Transverse colon (tissue), 4 donors: ENCODE measurements at regions not wholly inside any gene's neighbourhood (a gene's known extent, or its start where the extent isn't known, plus 50 kb on each side); places are given as distances from the start of the nearest gene placed in this dataset.

Source experiments
- DNase-seq: peaks from one replicate; pipeline ENCODE4 v3.0.0-alpha.2; 2019
- H3K27ac ChIP-seq, 4 donors: fragments of 200-600 bp; sonication (generic); 2 replicates each; pipeline ENCODE4 v1.5.1; 2016 to 2018; ENCODE audit warnings: inconsistent platforms in 4 of 4
- H3K27me3 ChIP-seq: fragments of 200-600 bp; sonication (generic); 2 replicates; pipeline ENCODE4 v1.5.1; 2017; ENCODE audit warnings: inconsistent platforms
- H3K36me3 ChIP-seq, 4 donors: fragments of 200-600 bp; sonication (generic); 2 replicates each; pipeline ENCODE4 v1.5.1; 2017 to 2019; ENCODE audit warnings: inconsistent platforms in 4 of 4
- H3K4me1 ChIP-seq, 4 donors: fragments of 200-600 bp; sonication (generic); 2 replicates each; pipeline ENCODE4 v1.5.1; 2017 to 2020; ENCODE audit warnings: inconsistent platforms in 4 of 4
- H3K4me3 ChIP-seq, 4 donors: fragments of 200-600 bp; sonication (generic); 1 replicate in 1 of 4; 2 replicates in 3 of 4; pipeline versions ENCODE4 v1.5.1 to v1.6.1; 2017 to 2019; ENCODE audit warnings: inconsistent platforms in 4 of 4
- H3K9me3 ChIP-seq, 2 donors: fragments of 200-600 bp; sonication (generic); 2 replicates each; pipeline ENCODE4 v1.5.1; 2017 to 2019; ENCODE audit warnings: inconsistent platforms in 2 of 2
- EP300 ChIP-seq: sonication (generic); formaldehyde crosslinking; IDR thresholded peaks from one replicate; pipeline ENCODE4 v1.6.1; 2017; ENCODE audit warnings: antibody characterized with exemption, low read depth
- POLR2A ChIP-seq: fragments of 450-650 bp; IDR thresholded peaks from one replicate; pipeline ENCODE4 v1.6.1; 2016; ENCODE audit warnings: antibody characterized with exemption, mild to moderate bottlenecking, moderate library complexity
- POLR2AphosphoS5 ChIP-seq, 3 donors: sonication (generic); formaldehyde crosslinking; IDR thresholded peaks; one replicate each; pipeline ENCODE4 v1.6.1; 2016; ENCODE audit warnings: antibody characterized with exemption in 3 of 3
- WGBS, 2 donors: methylation state at CpG; one replicate each; pipeline ENCODE4 v1.1.5; 2018; ENCODE audit warnings: low coverage in 1 of 2; 5-methylcytosine and 5-hydroxymethylcytosine counted together
- in situ Hi-C, 4 donors: fragments of 200-750 bp; cut with MboI; loops; one replicate each; pipeline versions ENCODE4 v1.15.0 to v1.15.1; 2017; ENCODE audit warnings: low sequenced_read_pairs in 3 of 4, low pct_ligation_motif_present in 1 of 4, low pct_unique_long_range_greater_than_20kb in 1 of 4
- intact Hi-C: fragments of 100-400 bp; cut with DNase I; formaldehyde crosslinking; loops from one replicate; pipeline ENCODE4 v1.15.1; 2023; ENCODE audit warnings: low total_unique reads
- TF ChIP-seq, protein P1 (sequence below), 5 experiments: fragments of 200-600 bp in 3 of 5; fragments of 450-650 bp in 2 of 5; sonication (generic) in 3 of 5; IDR thresholded peaks; 1 replicate in 2 of 5; 2 replicates in 3 of 5; pipeline ENCODE4 v1.5.1; 2016 to 2017; ENCODE audit warnings: antibody characterized with exemption in 5 of 5, inconsistent platforms in 3 of 5, mild to moderate bottlenecking in 2 of 5, moderate library complexity in 1 of 5

DNA sequence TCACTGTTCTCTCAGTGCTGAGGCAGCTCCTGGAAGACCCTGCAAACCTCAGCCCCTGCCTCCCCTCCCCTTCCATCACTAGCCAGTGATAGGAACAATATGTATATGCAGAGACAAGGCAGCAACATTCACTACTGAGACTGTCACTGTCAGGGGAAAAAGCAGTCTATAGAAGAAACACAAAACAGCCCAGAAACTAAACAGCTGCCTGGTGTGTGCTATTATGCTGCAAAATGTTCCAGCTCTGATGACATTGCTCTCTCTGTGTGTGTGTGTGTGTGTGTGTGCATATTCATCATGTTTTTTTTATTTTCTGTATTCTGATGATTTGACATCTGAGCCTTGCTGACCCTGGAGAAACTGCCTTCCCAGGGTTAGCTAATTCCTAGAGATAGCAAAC lies 147.2 kb downstream of the SPATA18 start:
- H3K27me3 ChIP-seq = no peaks in the 10 kb centered on the region
- DNase-seq = no peak
- TF ChIP-seq, protein P1, sequence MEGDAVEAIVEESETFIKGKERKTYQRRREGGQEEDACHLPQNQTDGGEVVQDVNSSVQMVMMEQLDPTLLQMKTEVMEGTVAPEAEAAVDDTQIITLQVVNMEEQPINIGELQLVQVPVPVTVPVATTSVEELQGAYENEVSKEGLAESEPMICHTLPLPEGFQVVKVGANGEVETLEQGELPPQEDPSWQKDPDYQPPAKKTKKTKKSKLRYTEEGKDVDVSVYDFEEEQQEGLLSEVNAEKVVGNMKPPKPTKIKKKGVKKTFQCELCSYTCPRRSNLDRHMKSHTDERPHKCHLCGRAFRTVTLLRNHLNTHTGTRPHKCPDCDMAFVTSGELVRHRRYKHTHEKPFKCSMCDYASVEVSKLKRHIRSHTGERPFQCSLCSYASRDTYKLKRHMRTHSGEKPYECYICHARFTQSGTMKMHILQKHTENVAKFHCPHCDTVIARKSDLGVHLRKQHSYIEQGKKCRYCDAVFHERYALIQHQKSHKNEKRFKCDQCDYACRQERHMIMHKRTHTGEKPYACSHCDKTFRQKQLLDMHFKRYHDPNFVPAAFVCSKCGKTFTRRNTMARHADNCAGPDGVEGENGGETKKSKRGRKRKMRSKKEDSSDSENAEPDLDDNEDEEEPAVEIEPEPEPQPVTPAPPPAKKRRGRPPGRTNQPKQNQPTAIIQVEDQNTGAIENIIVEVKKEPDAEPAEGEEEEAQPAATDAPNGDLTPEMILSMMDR (IDR thresholded peaks at IDR 0.05) = no peak

DNA sequence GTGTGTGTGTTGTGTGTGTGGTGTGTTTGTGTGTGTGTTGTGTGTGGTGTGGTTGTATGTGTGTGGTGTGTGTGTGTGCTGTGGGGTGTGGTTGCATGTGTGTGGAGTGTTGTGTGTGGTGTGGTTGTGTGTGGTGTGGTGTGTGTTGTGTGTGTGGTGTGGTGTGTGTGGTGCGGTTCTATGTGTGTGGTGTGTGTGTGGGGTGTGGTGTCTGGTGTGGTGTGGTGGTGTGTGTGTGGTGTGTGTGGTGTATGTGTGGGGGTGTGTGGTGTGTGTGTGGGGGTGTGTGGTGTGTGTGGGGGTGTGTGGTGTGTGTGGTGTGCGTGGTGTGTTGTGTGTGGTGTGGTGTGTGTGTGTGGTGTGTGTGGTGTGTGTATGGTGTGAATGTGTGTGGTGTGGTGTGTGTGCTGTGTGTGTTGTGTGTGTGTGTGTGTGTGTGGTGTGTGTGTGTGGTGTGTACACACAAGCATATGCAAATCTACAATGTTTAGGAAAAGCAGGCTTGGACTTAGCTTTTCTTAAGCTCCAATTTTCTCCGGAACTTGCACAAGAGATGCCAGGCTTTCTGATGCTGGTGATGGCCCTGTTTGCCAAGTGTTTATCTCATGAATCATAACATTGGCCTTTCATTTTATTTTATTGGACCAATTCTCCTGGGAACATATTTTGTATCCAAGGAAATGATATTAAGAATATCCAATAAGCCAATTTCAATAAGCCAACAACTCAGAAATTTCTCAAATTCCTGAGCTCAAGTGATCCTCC lies 148.7 kb downstream of the SPATA18 start:
- no peaks in the 10 kb centered on the region for H3K36me3 ChIP-seq
- 50 to 69% methylated on average over 1 to 3 of the region's 3 CpGs for WGBS, 2 donors
- in situ Hi-C loops = no loop called here
- H3K9me3 ChIP-seq = no peaks in the 10 kb centered on the region
- H3K4me1 ChIP-seq = no peaks in the 10 kb centered on the region
- H3K27me3 ChIP-seq = no peaks in the 10 kb centered on the region
- no peak for DNase-seq
- intact Hi-C loops = no loop called here
- no peak for TF ChIP-seq EP300
- TF ChIP-seq, protein P1 (IDR thresholded peaks at IDR 0.05) = no peak
- no peak for TF ChIP-seq POLR2A
- TF ChIP-seq POLR2AphosphoS5 (IDR thresholded peaks at IDR 0.05) = no peak
- H3K4me3 ChIP-seq = no peak overlapping the region
- H3K27ac ChIP-seq = no peak overlapping the region

More for the DNA sequence above, 147.2 kb downstream of the SPATA18 start:
- intact Hi-C loops = no loop called here
- in situ Hi-C loops = no loop called here
- no peaks in the 10 kb centered on the region for H3K4me1 ChIP-seq
- no peaks in the 10 kb centered on the region for H3K9me3 ChIP-seq
- H3K4me3 ChIP-seq = no peak overlapping the region
- no peaks in the 10 kb centered on the region for H3K36me3 ChIP-seq
- no peak overlapping the region for H3K27ac ChIP-seq

GRCh38 chr4:52200339-52200725 lies 149.2 kb downstream of the SPATA18 start:
- Histone ChIP-seq H3K4me3 (no peak overlapping the region), H3K4me1 (no peaks in the 10 kb centered on the region), H3K27me3 (no peaks in the 10 kb centered on the region), H3K36me3 (no peaks in the 10 kb centered on the region), H3K9me3 (no peaks in the 10 kb centered on the region), H3K27ac (no peak overlapping the region)
- TF ChIP-seq, protein P1 (IDR thresholded peaks at IDR 0.05) = no peak
- intact Hi-C loops = no loop called here
- WGBS, 2 donors = 76 to 81% methylated on average over 4 of the region's 4 CpGs
- DNase-seq = no peak
- in situ Hi-C loops = no loop called here

DNA sequence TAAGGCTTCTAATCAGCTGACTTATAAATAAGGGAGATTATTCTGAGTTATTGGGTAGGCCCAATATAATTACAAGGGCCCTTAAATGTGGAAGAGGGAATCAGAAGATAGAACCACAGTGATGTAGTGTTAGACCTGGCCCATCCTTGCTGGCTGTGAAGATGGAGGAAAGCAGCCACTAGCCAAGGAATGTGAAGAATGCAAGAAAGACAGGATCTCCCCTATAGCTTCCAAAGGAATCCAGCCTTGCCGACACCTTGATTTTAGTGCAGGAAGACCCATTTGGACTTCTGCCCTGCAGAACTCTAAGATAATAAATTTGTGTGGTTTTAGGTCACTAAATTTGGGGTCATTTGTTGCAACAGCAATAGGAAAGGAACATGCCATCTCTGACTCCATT lies 150.6 kb downstream of the SPATA18 start:
- WGBS, 2 donors = 71 to 74% methylated on average over 1 of the region's 1 CpG
- Histone ChIP-seq H3K36me3 (no peaks in the 10 kb centered on the region), H3K4me3 (no peak overlapping the region), H3K4me1 (no peaks in the 10 kb centered on the region), H3K9me3 (no peaks in the 10 kb centered on the region), H3K27me3 (no peaks in the 10 kb centered on the region), H3K27ac (no peak overlapping the region)
- DNase-seq = no peak
- intact Hi-C loops (no loop called here), in situ Hi-C loops (no loop called here)
- TF ChIP-seq EP300 (no peak), POLR2AphosphoS5 (IDR thresholded peaks at IDR 0.05) (no peak), POLR2A (no peak)
- TF ChIP-seq, protein P1 (IDR thresholded peaks at IDR 0.05) = no peak
